Neural progenitor cell (in vitro differentiated cells): ENCODE measurements at regions not wholly inside any gene's neighbourhood (a gene's known extent, or its start where the extent isn't known, plus 50 kb on each side); places are given as distances from the start of the nearest gene placed in this dataset.

Experiments used
- DNase-seq: peaks from one replicate; pipeline ENCODE4 v3.0.0-alpha.2; 2016; ENCODE audit warnings: low spot score
- H2AFZ ChIP-seq: fragments of 200-600 bp; sonication (generic); replicated peaks from 2 replicates; pipeline ENCODE4 v1.6.1; 2016; ENCODE audit warnings: antibody characterized with exemption
- H3F3A ChIP-seq: fragments of 200-600 bp; sonication (generic); 2 replicates; pipeline ENCODE4 v1.6.1; 2016; ENCODE audit warnings: antibody characterized with exemption, low read depth
- H3K27ac ChIP-seq: fragments of 200-600 bp; sonication (generic); 2 replicates; pipeline ENCODE4 v1.5.1; 2016; ENCODE audit warnings: mild to moderate bottlenecking
- H3K27me3 ChIP-seq: fragments of 200-600 bp; sonication (generic); 2 replicates; pipeline ENCODE4 v1.6.1; 2016; ENCODE audit warnings: mild to moderate bottlenecking, moderate library complexity
- H3K36me3 ChIP-seq: fragments of 200-600 bp; sonication (generic); 2 replicates; pipeline ENCODE4 v1.5.1; 2016
- H3K4me1 ChIP-seq: fragments of 200-600 bp; sonication (generic); 2 replicates; pipeline ENCODE4 v1.6.1; 2016; ENCODE audit warnings: mixed run types
- H3K4me2 ChIP-seq: fragments of 200-600 bp; sonication (generic); 2 replicates; pipeline ENCODE4 v1.6.1; 2016
- H3K4me3 ChIP-seq: fragments of 200-600 bp; sonication (generic); 2 replicates; pipeline ENCODE4 v1.5.1; 2016
- H3K79me2 ChIP-seq: fragments of 200-600 bp; sonication (generic); 2 replicates; pipeline ENCODE4 v1.6.1; 2016; ENCODE audit warnings: low read depth
- H3K9ac ChIP-seq: fragments of 200-600 bp; sonication (generic); 2 replicates; pipeline ENCODE4 v1.6.1; 2016
- H3K9me3 ChIP-seq: fragments of 200-600 bp; sonication (generic); 2 replicates; pipeline ENCODE4 v1.5.1; 2016; ENCODE audit warnings: low read depth
- H4K20me1 ChIP-seq: fragments of 200-600 bp; sonication (generic); 2 replicates; pipeline ENCODE4 v1.6.1; 2016; ENCODE audit warnings: low read depth
- H3K27ac Mint-ChIP-seq: 3 replicates; pipeline ENCODE4 v1.8.0; 2021; ENCODE audit warnings: mixed read lengths
- H3K27me3 Mint-ChIP-seq: 2 replicates; pipeline ENCODE4 v1.8.0; 2022; ENCODE audit warnings: low read depth, mild to moderate bottlenecking, inconsistent platforms, moderate library complexity, mixed read lengths; ENCODE audit not compliant: insufficient read depth
- H3K36me3 Mint-ChIP-seq: 3 replicates; pipeline ENCODE4 v1.8.0; 2021; ENCODE audit warnings: mixed read lengths
- H3K4me1 Mint-ChIP-seq: 3 replicates; pipeline ENCODE4 v1.8.0; 2021; ENCODE audit warnings: mixed read lengths
- H3K4me3 Mint-ChIP-seq: 3 replicates; pipeline ENCODE4 v1.8.0; 2021; ENCODE audit warnings: mild to moderate bottlenecking, moderate library complexity, mixed read lengths
- H3K9me3 Mint-ChIP-seq: 3 replicates; pipeline ENCODE4 v1.8.0; 2020; ENCODE audit warnings: mixed read lengths
- CTCF ChIP-seq: fragments of 200-600 bp; sonication (generic); IDR thresholded peaks from 2 replicates; pipeline ENCODE4 v1.5.1; 2017; ENCODE audit warnings: antibody characterized with exemption, mild to moderate bottlenecking
- EZH2 ChIP-seq: fragments of 200-600 bp; sonication (generic); IDR thresholded peaks from 2 replicates; pipeline ENCODE4 v1.6.1; 2017; ENCODE audit warnings: antibody characterized with exemption, mild to moderate bottlenecking, moderate library complexity
- EZH2phosphoT487 ChIP-seq: fragments of 200-600 bp; sonication (generic); IDR thresholded peaks from 2 replicates; pipeline ENCODE4 v1.6.1; 2017; ENCODE audit warnings: antibody characterized with exemption

GRCh38 chr14:22409006-22409405 lies 180.0 kb downstream of the DAD1 start:
- no peaks in the 10 kb centered on the region for H4K20me1 ChIP-seq
- peaks cover 5% of the 10 kb centered on the region for H3K36me3 Mint-ChIP-seq

GRCh38 chr14:22408547-22408946 lies 180.5 kb downstream of the DAD1 start:
- Histone ChIP-seq H3K79me2 (no peaks in the 10 kb centered on the region), H3K36me3 (no peaks in the 10 kb centered on the region), H3K4me3 (no peak overlapping the region), H2AFZ (no peak overlapping the region), H3F3A (peaks cover 10% of the 10 kb centered on the region), H3K27me3 (no peaks in the 10 kb centered on the region), H3K9ac (no peak overlapping the region), H3K4me1 (peaks cover 34% of the 10 kb centered on the region), H3K4me2 (no peak overlapping the region), H3K27ac (no peak overlapping the region), H4K20me1 (no peaks in the 10 kb centered on the region), H3K9me3 (no peaks in the 10 kb centered on the region)
- H3K4me1 Mint-ChIP-seq = peaks cover 35% of the 10 kb centered on the region
- no peak for DNase-seq
- no peak overlapping the region for H3K27ac Mint-ChIP-seq
- peaks cover 29% of the 10 kb centered on the region for H3K9me3 Mint-ChIP-seq
- TF ChIP-seq EZH2 = no peak
- no peak for TF ChIP-seq EZH2phosphoT487
- no peak for TF ChIP-seq CTCF
- H3K27me3 Mint-ChIP-seq = peaks cover 19% of the 10 kb centered on the region
- no peak overlapping the region for H3K4me3 Mint-ChIP-seq
- peaks cover 5% of the 10 kb centered on the region for H3K36me3 Mint-ChIP-seq

More at GRCh38 chr14:22409006-22409405, 180.0 kb downstream of the DAD1 start:
- TF ChIP-seq EZH2phosphoT487 (no peak), EZH2 (no peak), CTCF (no peak)
- peaks cover 10% of the 10 kb centered on the region for H3F3A ChIP-seq
- Mint-ChIP-seq H3K9me3 (peaks cover 25% of the 10 kb centered on the region), H3K27me3 (peaks cover 19% of the 10 kb centered on the region), H3K4me3 (no peak overlapping the region), H3K27ac (no peak overlapping the region), H3K4me1 (peaks cover 39% of the 10 kb centered on the region)
- no peak for DNase-seq
- H3K79me2 ChIP-seq = no peaks in the 10 kb centered on the region
- no peak overlapping the region for H3K4me2 ChIP-seq
- H3K9ac ChIP-seq = no peak overlapping the region
- H3K4me3 ChIP-seq = no peak overlapping the region
- H2AFZ ChIP-seq = no peak overlapping the region
- no peaks in the 10 kb centered on the region for H3K27me3 ChIP-seq
- H3K36me3 ChIP-seq = no peaks in the 10 kb centered on the region
- no peaks in the 10 kb centered on the region for H3K9me3 ChIP-seq
- H3K27ac ChIP-seq = no peak overlapping the region
- peaks cover 39% of the 10 kb centered on the region for H3K4me1 ChIP-seq

GRCh38 chr14:22407033-22407432 lies 182.0 kb downstream of the DAD1 start:
- no peak overlapping the region for H2AFZ ChIP-seq
- H3K27me3 ChIP-seq = no peaks in the 10 kb centered on the region
- H3K4me3 ChIP-seq = no peak overlapping the region
- H3K4me3 Mint-ChIP-seq = no peak overlapping the region
- DNase-seq = no peak
- H3K36me3 Mint-ChIP-seq = peaks cover 5% of the 10 kb centered on the region
- no peaks in the 10 kb centered on the region for H3K9me3 ChIP-seq
- no peaks in the 10 kb centered on the region for H3K79me2 ChIP-seq
- H3K27ac ChIP-seq = no peak overlapping the region
- no peak overlapping the region for H3K9ac ChIP-seq
- no peaks in the 10 kb centered on the region for H3K36me3 ChIP-seq
- H3K9me3 Mint-ChIP-seq = peaks cover 37% of the 10 kb centered on the region
- H3K4me1 ChIP-seq = peaks cover 19% of the 10 kb centered on the region
- no peaks in the 10 kb centered on the region for H4K20me1 ChIP-seq
- H3K4me2 ChIP-seq = no peak overlapping the region
- H3K27ac Mint-ChIP-seq = no peak overlapping the region
- H3K27me3 Mint-ChIP-seq = peaks cover 18% of the 10 kb centered on the region
- TF ChIP-seq EZH2phosphoT487 (no peak), EZH2 (no peak), CTCF (no peak)
- peaks cover 20% of the 10 kb centered on the region for H3K4me1 Mint-ChIP-seq
- H3F3A ChIP-seq = no peaks in the 10 kb centered on the region
